Cardiac septum (tissue), 1 donor: ENCODE measurements at regions not wholly inside any gene's neighbourhood (a gene's known extent, or its start where the extent isn't known, plus 50 kb on each side); places are given as distances from the start of the nearest gene placed in this dataset.
"Not testable (repeated sequence)": the region's sequence is repeated elsewhere in the genome, so short reads cannot be mapped to it uniquely, and the experiment has no call there.

Experiments
- DNase-seq: peaks from one replicate; pipeline ENCODE4 v3.0.0-alpha.2; 2020; ENCODE audit warnings: low spot score
- intact Hi-C: fragments of 100-400 bp; cut with DNase I; formaldehyde crosslinking; loops from one replicate; pipeline ENCODE4 v1.14.0; 2022
- donor health status: DM: no; HTN: no; CAD: no.

DNA sequence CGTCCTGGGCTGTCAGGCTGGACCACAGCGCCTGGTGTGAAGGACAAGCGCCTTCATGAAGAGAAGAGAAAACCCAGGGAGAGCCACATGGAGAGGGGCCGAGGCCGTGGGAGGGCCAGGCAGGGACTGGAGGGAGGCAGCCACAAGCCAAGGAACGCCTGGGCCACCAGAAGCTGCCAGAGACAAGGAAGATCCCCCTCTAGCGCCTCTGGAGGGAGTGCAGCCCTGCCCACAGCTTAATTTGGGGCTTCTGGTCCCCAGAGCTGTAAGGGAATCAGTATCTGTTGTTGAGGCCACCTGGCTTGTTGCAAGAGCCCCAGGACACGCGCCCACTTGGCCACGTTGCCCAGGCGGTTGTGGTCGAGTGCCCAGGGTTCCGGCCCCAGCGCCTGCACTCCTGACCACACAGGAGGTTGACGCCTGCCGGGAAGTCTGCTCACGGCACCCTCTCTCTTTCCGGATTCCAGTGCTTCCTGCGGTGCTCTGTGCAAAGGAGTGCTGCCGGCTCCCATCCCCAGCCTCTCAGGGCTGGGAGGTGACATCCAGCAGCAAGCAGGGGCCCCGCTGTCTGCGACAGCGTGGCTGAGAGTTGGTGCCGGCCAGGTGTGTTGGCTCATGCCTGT, 4431.0 kb upstream of the TPTE start:
- intact Hi-C loops, DNase-seq: not testable (repeated sequence)

DNA sequence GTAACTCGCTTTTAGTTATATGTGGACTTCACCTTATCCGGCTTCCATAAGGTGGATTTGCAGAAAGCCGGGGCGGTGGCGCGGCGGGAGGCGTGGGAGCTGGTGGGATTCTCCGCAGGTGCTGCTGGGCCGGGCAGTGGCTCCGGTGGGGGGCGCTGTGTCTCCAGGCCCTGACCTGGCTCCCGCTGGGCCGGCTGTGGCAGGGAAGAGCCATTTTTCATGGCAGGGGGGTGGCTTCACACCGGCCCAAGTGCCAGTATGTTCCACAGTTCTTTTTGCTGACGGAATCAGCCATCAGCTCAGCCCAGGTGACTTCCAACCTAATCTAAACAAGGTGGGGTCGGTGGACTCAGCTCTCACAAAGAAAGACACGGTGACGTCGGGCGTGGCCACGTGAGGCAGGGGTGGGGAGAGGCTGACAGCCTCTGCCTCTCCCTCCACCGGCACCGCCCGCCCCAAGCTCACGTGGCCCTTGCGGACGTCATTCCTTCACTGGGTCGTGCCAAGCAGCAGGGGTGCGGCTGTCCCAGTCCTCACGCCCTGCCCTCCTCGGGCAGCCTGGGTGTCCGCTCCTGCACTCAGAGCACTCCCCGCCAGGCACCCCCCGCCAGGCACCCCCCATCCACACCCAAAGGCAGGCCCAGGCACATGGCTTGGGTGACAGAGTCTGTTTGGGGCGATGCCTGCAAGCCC, 4429.9 kb upstream of the TPTE start:
- DNase-seq, intact Hi-C loops: not testable (repeated sequence)

DNA sequence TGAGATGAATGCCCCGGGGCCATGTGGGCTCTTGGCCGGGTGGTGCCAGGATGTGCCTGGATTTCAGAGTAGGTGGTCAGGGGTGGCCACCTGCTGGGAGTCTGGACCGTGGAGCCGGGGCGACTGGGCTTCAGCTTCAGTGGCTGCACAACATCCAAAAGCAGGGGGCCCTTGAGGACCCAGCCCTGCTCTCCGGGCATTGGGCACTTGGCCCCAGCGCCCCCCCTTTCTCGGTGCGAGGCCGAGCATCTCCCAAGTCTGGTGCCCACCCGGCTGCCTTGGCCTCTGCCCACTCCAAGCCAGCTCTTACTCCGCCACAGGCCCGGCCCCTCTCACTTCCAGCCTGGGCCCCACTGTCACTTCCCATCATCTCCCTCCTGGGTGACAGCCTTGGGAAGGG, 4429.0 kb upstream of the TPTE start:
- intact Hi-C loops, DNase-seq: not testable (repeated sequence)

DNA sequence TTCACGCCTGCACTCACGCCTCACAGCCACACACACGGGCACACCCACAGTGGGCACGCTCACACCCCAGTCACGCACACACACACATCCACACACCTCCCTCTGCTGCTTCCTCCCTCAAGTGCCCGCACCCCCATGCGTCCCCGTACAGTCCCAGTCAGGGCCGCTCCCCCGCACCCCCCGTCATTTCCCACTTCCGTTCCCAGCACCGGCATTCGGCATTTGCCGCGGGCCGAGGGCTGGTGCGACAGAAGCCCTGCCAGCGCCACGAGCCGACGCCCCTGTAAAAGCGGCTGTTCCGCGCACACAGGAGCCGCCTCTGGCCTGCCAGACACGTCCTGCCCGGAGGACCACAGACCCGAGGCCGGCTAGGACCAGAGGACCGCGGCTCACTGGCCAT, 4428.0 kb upstream of the TPTE start:
- DNase-seq: peak; percentile 70
- intact Hi-C loops: not testable (repeated sequence)

DNA sequence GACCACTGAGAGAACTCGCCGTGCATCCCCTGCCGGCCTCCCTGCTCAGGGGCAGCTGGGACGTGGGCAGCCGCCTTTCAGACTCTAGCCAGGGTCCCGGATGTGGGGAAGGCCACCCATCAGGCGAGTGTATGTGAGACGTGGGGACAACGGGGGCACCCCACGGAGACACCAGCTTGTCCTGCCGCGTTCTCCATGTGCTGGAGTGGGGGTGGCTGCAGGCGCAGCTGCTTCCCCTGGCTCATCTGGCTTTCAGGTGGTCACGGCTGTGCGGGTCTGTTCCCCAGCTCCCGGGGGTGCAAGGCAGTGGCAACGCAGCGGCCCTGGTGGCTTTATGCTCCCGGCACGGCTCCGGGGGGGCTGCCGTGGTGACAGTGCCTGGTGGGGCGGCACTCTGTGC, 4427.5 kb upstream of the TPTE start:
- intact Hi-C loops, DNase-seq: not testable (repeated sequence)

DNA sequence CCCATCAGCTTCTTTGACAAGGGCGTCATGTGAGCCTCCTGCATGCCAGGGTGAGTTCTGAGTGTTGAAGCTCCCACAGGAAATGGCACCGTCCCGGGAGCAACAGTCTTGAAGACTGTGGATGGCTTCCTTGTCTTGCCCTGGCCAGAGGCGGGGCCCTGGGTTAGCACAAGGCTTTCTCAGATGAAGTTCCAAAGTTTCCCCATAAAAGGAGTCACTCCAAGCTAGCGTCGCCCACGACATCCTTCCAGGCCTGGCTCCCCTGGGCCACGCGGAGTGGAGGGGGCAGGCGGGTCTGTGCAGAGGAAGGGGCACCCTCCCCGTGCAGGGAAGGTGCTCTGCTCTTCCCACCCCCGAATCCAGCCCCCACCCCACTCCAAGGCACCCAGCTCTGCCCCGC, 4426.1 kb upstream of the TPTE start:
- DNase-seq, intact Hi-C loops: not testable (repeated sequence)

DNA sequence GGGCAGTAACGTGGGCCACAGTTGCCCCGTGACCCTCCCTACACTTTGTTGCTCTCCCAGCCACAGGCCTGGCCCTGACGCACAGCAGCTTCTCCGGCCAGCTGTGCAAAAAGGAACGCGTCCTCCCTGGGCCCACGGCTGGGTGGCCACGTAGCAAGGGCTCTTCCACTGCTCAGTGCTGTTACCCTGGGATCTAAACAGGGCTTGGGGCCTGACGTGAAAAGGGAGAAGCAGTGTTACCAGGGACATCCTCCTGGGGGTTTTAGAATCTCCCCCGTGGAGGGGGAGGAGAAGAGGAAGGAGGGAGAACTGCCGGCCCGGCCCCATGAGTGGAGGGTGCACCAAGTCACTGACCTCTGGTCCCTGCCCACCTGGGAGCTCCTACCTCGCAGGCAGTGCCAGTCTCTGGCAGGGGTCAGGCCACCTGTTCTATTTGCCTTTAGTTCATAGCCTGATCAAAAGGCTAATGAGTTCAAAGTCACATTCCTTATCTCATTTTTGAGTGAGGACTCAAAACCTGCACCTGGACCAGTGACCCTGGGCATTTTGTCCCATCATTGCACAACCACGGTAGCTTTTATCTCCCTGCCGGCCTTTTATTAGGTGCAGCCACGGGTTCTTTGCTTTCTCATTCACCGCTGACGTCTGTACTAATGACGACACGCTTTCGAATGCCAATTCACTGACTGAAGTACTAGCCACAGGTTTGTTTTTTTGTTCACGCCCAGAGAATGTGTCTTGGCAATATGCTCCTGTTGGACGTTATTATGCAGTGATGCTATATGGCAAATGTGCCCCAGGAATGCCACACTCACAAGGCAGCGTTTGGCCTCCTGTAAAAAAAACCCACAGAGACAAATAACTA, 4424.6 kb upstream of the TPTE start:
- intact Hi-C loops, DNase-seq: not testable (repeated sequence)

DNA sequence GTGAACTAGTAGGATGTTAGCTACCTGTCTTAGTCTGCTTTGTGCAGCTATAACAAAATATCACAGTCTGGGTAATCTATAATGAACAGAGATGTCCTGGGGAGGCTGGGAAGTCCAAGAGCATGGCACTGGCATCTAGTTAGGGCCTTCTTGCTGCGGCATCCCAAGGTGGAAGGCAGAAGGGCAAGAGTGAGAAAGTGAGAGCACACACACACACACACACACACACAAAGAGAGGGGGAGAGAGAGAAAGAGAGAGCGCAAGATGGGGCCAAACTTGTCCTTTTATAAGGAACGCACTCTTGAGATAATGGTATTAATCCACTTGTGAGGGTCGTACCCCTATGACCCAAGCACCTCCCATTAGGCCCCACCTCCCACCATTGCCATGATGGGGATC, 4423.6 kb upstream of the TPTE start:
- intact Hi-C loops, DNase-seq: not testable (repeated sequence)

DNA sequence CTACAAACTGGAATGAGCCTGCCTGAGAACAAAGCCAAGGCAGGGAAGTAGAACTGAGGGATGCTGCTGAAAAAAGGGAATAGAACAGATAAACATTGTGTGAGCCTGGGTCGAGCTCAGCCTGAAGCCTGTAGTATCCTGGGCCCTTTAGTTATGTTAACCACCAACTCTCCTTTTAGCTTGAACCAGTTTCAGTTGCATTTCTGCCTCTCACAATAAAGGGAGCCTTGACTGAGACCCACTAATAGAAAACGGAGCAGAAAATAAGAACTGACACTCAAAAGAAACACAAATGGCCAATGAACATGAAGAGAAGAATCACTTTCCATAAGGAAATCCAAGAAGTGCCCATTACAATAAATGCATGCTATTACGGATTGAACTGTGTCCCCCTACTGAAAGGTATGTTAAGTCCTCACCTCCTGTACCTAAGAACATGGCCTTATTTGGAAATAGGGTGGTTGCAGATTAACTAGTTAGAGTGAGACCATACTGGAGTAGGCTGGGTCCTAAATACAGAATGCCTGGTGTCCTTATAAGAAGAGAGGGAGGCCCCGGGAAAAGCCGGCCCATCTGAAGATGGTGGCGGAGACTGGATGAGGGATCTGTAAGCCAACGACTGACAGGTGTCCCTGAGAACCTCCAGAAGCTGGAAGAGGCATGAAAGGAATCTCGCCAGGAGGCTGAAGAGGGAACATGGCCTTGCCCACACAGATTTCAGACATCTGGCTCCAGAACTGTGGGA, 4423.0 kb upstream of the TPTE start:
- intact Hi-C loops, DNase-seq: not testable (repeated sequence)

DNA sequence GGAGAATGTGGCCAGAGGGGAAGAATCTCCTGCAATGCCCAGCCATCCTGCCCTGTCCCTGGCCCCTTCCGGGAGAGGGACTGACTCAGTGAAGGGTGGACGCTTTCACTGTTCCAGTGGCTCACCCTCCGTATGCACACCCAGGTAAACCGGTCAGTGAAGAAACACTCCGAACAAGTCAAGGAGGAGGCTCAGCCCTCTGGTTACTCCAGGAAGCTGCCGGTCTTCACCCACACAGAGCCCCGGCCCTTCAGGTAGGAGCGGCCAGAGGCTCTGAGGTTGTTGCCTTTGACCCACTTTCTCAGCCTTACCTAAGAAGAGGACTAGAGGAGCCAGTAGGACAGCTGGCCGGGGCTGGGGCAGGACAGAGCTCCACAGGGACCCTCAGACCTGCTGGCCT, 4419.8 kb upstream of the TPTE start:
- DNase-seq, intact Hi-C loops: not testable (repeated sequence)

DNA sequence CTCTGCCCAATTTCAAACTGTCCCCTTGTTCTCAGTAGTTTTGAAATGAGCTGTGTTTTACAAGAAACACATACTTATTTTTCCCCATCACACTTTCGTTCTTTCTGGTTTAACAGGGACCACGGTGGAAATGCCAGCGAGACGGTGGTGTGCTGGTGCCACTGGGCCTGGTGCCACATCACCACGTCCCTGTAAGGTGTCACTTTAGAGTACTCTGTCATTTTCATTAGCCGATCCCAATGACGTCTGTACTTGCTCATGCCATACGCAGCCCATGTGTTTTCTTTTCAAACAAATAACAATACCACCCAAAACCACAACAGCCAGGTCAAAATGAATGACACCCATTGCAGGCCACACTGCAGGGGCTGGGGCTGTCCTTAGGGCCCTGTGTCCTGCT, 4416.8 kb upstream of the TPTE start:
- DNase-seq, intact Hi-C loops: not testable (repeated sequence)

DNA sequence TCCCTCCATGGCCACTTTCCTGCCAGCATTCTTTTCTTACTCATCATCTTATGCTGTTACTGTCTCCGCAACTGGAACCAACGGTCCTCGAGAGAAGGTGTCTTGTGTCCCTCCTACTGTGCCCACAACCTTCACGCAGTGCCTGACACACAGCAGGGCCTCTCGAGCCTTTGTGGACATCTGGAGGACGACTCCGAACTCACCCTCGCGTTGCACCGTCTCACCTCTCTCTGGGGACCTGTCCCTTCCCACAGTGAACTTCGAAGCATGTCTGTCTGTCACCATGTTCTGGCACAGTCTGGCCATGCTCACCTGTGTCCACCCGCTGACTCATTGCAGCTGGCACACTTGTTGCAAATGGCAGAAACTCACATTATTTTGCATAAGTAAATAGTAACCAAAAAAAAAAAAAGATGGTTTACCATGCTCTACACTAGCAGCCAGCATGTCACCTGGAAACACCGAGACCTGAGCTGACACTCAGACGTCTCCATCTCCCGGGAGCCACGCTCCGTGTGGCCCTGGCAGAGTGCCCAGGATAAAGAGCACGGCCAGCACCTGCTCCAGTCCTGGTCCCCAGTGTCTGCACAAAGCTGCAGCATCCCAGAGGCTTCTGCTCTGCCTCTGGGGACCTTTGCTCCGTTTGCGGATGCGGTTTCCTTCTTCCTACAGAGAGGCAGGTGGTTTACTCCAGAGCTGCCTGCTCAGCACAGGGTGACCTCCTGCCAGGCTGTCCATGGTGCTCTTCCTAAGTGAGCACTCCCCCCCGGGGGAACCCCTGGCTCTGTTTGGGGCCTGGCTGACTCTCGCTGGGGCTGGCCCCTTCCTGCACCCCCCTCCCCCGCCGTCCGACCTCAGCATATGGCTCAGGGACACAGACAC, 4414.5 kb upstream of the TPTE start:
- DNase-seq, intact Hi-C loops: not testable (repeated sequence)

DNA sequence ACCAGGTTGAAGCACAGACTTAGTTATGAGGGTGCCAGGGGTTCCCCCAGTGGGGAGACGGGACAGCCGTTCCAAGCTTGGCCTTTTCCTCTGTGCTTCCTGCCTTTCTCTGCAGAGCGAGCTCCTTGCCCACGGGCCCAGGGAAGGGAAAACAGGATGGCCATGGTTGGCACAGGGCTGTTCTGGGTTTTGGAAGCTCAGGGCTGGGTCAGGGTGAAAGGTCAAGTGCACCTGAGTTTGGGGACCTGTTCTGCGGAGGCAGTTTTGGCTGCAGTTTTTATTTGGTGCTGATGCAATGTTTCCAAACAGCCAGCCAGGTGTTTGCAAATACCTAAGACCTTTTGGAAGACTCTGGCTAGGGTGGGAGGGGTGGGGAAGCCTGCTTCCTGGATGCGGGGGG, 4412.5 kb upstream of the TPTE start:
- DNase-seq, intact Hi-C loops: not testable (repeated sequence)

DNA sequence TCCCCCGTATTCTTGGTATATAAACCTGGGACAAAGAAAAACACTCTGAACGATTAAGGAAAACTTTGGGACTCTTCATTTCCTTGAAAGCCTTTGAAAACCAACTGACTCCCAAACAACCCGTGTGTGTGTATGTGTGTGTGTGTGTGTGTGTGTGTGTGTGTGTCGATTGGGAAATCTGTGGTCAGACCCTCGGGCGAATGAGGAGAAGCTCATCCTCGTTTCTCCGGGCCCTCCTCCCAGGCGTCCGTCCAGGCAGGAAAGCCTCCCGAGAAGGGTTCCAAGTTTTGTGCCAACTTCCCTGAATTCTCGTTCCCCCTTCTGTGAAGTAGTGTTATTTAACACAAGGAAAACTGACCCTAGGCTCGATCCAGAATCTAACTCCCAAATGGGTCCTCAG, 4411.6 kb upstream of the TPTE start:
- intact Hi-C loops: not testable (repeated sequence)
- peak; percentile 54 for DNase-seq

DNA sequence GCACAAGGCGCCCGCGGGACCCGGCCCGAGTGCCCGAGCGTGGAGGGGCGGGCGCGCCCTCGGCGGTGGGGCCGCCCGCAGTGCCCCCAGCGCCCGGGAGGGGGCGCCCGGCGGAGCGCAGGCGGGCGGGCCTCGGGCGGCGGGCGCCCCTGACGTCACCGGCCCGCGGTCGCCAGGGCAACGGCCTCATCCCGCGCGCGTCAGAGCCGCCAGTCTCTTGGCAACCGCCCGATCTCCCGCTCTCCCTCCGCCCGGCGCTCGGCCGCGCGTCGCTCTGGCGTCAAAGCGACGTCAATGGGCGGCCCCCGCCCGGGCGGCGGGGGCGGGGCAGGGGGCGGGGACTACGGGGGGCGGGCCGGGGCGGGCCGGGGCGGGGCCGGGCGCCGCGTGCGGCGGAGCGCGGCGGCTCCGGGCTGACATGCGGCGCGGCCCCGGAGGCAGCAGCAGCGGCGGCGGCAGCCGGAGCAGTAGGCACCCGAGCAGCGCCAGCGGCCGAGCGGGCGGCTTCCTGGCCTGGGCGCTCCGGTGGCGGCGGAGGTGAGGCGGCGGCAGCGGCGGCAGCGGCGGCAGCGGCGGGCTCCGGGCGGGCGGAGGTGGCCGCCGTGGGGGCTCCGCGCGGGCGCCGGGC, 4410.6 kb upstream of the TPTE start:
- DNase-seq, intact Hi-C loops: not testable (repeated sequence)

DNA sequence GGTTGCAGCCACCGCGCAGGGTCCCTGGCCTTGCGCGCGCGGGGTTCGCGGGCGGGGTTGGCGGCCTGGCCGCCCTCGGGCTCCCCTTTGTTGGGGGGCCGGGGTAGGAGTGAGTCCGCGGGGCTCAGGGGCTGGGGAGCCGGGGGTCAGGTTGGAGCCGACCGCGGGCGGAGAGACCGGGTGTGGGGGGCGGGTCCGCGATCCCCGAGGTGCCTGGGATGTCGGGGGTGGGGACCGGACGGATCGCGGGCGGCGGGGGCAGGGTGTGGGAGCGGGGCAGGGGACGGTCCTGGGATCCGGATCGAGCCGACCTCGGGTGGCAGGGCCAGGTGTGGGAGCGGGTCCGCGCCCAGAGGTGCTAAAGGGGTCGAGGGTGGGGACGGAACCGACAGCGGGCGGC, 4410.0 kb upstream of the TPTE start:
- DNase-seq, intact Hi-C loops: not testable (repeated sequence)

DNA sequence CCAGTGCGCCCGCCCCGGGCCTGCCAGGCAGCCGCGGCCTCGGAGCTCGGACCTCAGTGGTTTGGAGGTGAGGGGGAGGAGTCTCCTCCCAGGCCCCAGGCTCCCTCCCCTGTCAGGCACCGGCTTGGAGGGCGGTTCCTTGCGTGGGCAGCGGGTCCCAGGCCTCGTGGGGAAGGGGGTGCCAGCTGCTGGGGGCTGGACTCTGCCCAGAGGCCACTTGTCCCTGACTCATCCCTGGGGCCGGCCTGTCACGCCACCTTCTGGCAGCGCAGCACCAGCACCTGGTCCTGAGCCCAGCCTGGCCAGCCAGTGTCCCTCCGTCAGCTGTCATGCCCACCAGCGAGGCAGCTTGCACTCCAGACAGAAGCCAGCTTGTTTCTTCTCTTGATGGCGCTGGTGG, 4403.0 kb upstream of the TPTE start:
- DNase-seq: not testable (repeated sequence)

DNA sequence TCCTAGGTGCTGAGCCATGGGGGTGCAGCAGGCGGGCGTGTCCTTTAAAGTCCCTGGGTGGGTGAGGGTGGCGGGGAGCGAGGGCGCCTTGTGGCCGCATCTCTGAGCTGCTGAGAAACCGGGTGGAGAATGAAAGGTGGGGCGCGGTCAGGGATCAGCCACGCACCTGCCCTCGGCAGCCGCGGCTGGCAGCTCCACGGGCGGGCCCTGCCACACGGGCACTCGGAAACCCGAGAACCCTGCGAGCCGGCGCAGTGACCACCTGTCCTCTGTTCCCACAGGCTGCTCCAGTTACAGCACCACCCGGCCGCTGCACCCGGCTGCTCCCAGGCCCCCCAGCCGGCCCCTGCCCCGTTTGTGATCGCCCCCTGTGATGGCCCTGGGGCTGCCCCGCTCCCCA, 4400.5 kb upstream of the TPTE start:
- DNase-seq, intact Hi-C loops: not testable (repeated sequence)

More for the DNA sequence above, 4403.0 kb upstream of the TPTE start:
- intact Hi-C loops: not testable (repeated sequence)
